Amniotic epithelial cell (primary cell): ENCODE measurements at regions not wholly inside any gene's neighbourhood (a gene's known extent, or its start where the extent isn't known, plus 50 kb on each side); places are given as distances from the start of the nearest gene placed in this dataset.
"Not testable (repeated sequence)": the region's sequence is repeated elsewhere in the genome, so short reads cannot be mapped to it uniquely, and the experiment has no call there.

Experiments
- DNase-seq: peaks from one replicate; pipeline ENCODE4 v3.0.0-alpha.2; 2010; ENCODE audit warnings: low read depth

- DNase-seq, result not testable (repeated sequence)
Measured at GRCh38 chr2:158866082-158866481, 71.0 kb downstream of the DAPL1 start.

- not testable (repeated sequence) for DNase-seq
Measured at GRCh38 chr2:158867531-158868191, 72.5 kb downstream of the DAPL1 start.

GRCh38 chr2:158868386-158868785, 73.3 kb downstream of the DAPL1 start:
- not testable (repeated sequence) for DNase-seq

GRCh38 chr2:158869122-158869521, 74.0 kb downstream of the DAPL1 start:
- DNase-seq, result not testable (repeated sequence)

GRCh38 chr2:158869609-158870008, 74.5 kb downstream of the DAPL1 start:
- not testable (repeated sequence) for DNase-seq

- DNase-seq, result no peak
Measured at GRCh38 chr2:158878003-158878402, 82.9 kb downstream of the DAPL1 start.

- no peak for DNase-seq
Measured at GRCh38 chr2:158879229-158879903, 84.2 kb downstream of the DAPL1 start.

GRCh38 chr2:158882297-158882696, 86.1 kb upstream of the TANC1 start:
- no peak for DNase-seq

GRCh38 chr2:158884552-158884951, 83.9 kb upstream of the TANC1 start:
- DNase-seq, result not testable (repeated sequence)

- not testable (repeated sequence) for DNase-seq
Measured at GRCh38 chr2:158885018-158885678, 83.3 kb upstream of the TANC1 start.

- not testable (repeated sequence) for DNase-seq
Measured at GRCh38 chr2:158885679-158886050, 82.8 kb upstream of the TANC1 start.

GRCh38 chr2:158889135-158889853, 79.1 kb upstream of the TANC1 start:
- DNase-seq, result no peak

GRCh38 chr2:158890296-158890905, 78.0 kb upstream of the TANC1 start:
- DNase-seq, result no peak

- DNase-seq, result no peak
Measured at GRCh38 chr2:158893026-158893425, 75.4 kb upstream of the TANC1 start.

- DNase-seq, result no peak
Measured at GRCh38 chr2:158893474-158893873, 75.0 kb upstream of the TANC1 start.

- DNase-seq, result peak; percentile 88
Measured at GRCh38 chr2:158894078-158894477, 74.4 kb upstream of the TANC1 start.

- no peak for DNase-seq
Measured at GRCh38 chr2:158894572-158894971, 73.9 kb upstream of the TANC1 start.

- DNase-seq, result no peak
Measured at GRCh38 chr2:158900345-158900744, 68.1 kb upstream of the TANC1 start.

- no peak for DNase-seq
Measured at GRCh38 chr2:158902005-158902398, 66.4 kb upstream of the TANC1 start.

- no peak for DNase-seq
Measured at GRCh38 chr2:158903711-158904405, 64.6 kb upstream of the TANC1 start.

GRCh38 chr2:158904627-158905177, 63.7 kb upstream of the TANC1 start:
- no peak for DNase-seq
